ENCODE measurements at regions not wholly inside any gene's neighbourhood (a gene's known extent, or its start where the extent isn't known, plus 50 kb on each side); places are given as distances from the start of the nearest gene placed in this dataset.

DNA sequence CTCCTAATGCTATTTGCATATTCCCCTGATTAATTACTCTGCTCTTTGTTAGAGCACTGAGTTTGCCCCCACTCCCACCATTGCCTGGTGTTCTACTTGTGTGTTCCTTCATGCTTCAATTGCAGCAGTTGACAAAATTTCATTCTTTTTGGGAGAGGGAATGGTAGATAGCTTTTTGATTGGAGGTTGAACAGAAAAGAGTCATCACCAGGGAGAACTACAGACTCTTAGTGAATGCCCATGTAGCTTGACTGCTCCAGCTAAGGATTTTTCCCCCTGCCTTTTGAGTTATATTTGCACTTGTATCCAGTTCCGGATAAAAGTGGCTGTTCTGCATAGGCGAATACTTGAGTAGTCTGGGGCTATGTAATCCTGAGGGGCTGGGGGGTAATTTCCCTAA, 183.9 kb downstream of the ETNK1 start:
- H3K4me1 Mint-ChIP-seq: peaks cover 7 to 9% of the 10 kb centered on the region in 2 experiments
- Histone ChIP-seq H3K14ac (ENCODE audit: insufficient read depth, low read length) (no peak overlapping the region), H4K20me1 (ENCODE audit: control insufficient read depth, insufficient read depth, insufficient read length) (no peaks in the 10 kb centered on the region), H2BK20ac (ENCODE audit: low read depth, low read length, poor library complexity, severe bottlenecking) (no peak overlapping the region), H3K23me2 (ENCODE audit: insufficient read length, low read depth, low read length, poor library complexity, severe bottlenecking) (no peaks in the 10 kb centered on the region), H3K27me3 (ENCODE audit: insufficient read depth, low read length) (no peaks in the 10 kb centered on the region), H3K9me3 (ENCODE audit: control insufficient read depth, low read depth, low read length) (no peaks in the 10 kb centered on the region), H2AFZ (ENCODE audit: low read length) (no peak overlapping the region), H2BK120ac (ENCODE audit: low read depth, low read length, poor library complexity, severe bottlenecking) (no peak overlapping the region), H2AK5ac (ENCODE audit: insufficient read length, low read length) (no peak overlapping the region), H3K4me2 (ENCODE audit: insufficient read depth, insufficient read length, low read length) (no peak overlapping the region), H3K56ac (ENCODE audit: insufficient read length, low read depth, low read length) (no peak overlapping the region), H3K4ac (ENCODE audit: low read depth, low read length) (no peak overlapping the region), H3K27ac (ENCODE audit: insufficient read length, low read depth, low read length) (no peak overlapping the region), H3K79me2 (ENCODE audit: insufficient read depth, low read length) (no peaks in the 10 kb centered on the region), H2BK5ac (ENCODE audit: insufficient read length, low read length) (no peak overlapping the region), H3K23ac (ENCODE audit: insufficient read length, low read depth, low read length) (no peak overlapping the region), H3K4me1 (ENCODE audit: insufficient read depth, low read length) (no peaks in the 10 kb centered on the region), H3K79me1 (ENCODE audit: insufficient read depth, low read depth, low read length, poor library complexity, severe bottlenecking) (no peaks in the 10 kb centered on the region), H3K9ac (ENCODE audit: extremely low read depth, insufficient read length, low read length) (no peak overlapping the region), H4K8ac (replicated peaks; ENCODE audit: insufficient read length, low read depth, low read length) (no peak overlapping the region), H4K5ac (ENCODE audit: insufficient read length, low read depth, low read length) (no peak overlapping the region), H4K91ac (ENCODE audit: insufficient read length, low read depth, low read length) (no peak overlapping the region), H2BK12ac (ENCODE audit: insufficient read length, low read depth, low read length) (no peak overlapping the region), H2BK15ac (ENCODE audit: low read depth, low read length) (no peak overlapping the region), H3K18ac (ENCODE audit: insufficient read length, low read depth, low read length) (no peak overlapping the region), H3T11ph (ENCODE audit: low read length) (no peak overlapping the region)
- no peak overlapping the region for H3K4me3 Mint-ChIP-seq
- no peaks in the 10 kb centered on the region for H3K9me3 Mint-ChIP-seq
- no peak overlapping the region for H3K27ac Mint-ChIP-seq
- TF ChIP-seq, protein P1, sequence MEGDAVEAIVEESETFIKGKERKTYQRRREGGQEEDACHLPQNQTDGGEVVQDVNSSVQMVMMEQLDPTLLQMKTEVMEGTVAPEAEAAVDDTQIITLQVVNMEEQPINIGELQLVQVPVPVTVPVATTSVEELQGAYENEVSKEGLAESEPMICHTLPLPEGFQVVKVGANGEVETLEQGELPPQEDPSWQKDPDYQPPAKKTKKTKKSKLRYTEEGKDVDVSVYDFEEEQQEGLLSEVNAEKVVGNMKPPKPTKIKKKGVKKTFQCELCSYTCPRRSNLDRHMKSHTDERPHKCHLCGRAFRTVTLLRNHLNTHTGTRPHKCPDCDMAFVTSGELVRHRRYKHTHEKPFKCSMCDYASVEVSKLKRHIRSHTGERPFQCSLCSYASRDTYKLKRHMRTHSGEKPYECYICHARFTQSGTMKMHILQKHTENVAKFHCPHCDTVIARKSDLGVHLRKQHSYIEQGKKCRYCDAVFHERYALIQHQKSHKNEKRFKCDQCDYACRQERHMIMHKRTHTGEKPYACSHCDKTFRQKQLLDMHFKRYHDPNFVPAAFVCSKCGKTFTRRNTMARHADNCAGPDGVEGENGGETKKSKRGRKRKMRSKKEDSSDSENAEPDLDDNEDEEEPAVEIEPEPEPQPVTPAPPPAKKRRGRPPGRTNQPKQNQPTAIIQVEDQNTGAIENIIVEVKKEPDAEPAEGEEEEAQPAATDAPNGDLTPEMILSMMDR (conservative IDR thresholded peaks at IDR 0.05): no peak
- H3K27me3 Mint-ChIP-seq (ENCODE audit: low read depth): no peaks in the 10 kb centered on the region
- no peak for DNase-seq
- WGBS (ENCODE audit: extremely low coverage, insufficient read length, low lambda C conversion rate): no CpG with 5 or more reads among the region's 2 CpGs
- H3K36me3 Mint-ChIP-seq (ENCODE audit: insufficient read depth in 1 of 3, low read depth in 3 of 3): no peaks in the 10 kb centered on the region; a peak in 1 of 7 replicates
